ENCODE measurements at regions not wholly inside any gene's neighbourhood (a gene's known extent, or its start where the extent isn't known, plus 50 kb on each side); places are given as distances from the start of the nearest gene placed in this dataset.

GRCh38 chr15:97401970-97402369 is 558.5 kb upstream of the ARRDC4 start:
- DNase-seq: no peak

GRCh38 chr15:97406841-97407240 is 553.7 kb upstream of the ARRDC4 start:
- no peak for DNase-seq

- DNase-seq: no peak
Measured at GRCh38 chr15:97410897-97411575, 549.5 kb upstream of the ARRDC4 start.

- DNase-seq: no peak
Measured at GRCh38 chr15:97420130-97420529, 540.4 kb upstream of the ARRDC4 start.

GRCh38 chr15:97425596-97425995 is 534.9 kb upstream of the ARRDC4 start:
- DNase-seq: no peak

- DNase-seq: no peak
Measured at GRCh38 chr15:97443101-97443500, 517.4 kb upstream of the ARRDC4 start.

- DNase-seq: no peak
Measured at GRCh38 chr15:97446138-97446537, 514.4 kb upstream of the ARRDC4 start.

GRCh38 chr15:97456521-97457202 is 503.8 kb upstream of the ARRDC4 start:
- DNase-seq: no peak

GRCh38 chr15:97457203-97457847 is 503.2 kb upstream of the ARRDC4 start:
- DNase-seq: no peak

- DNase-seq: no peak
Measured at GRCh38 chr15:97459771-97460170, 500.7 kb upstream of the ARRDC4 start.

- DNase-seq: no peak
Measured at GRCh38 chr15:97461226-97461625, 499.3 kb upstream of the ARRDC4 start.

GRCh38 chr15:97463696-97464095 is 496.8 kb upstream of the ARRDC4 start:
- no peak for DNase-seq

GRCh38 chr15:97470417-97470816 is 490.1 kb upstream of the ARRDC4 start:
- no peak for DNase-seq

- DNase-seq: no peak
Measured at GRCh38 chr15:97473627-97474026, 486.9 kb upstream of the ARRDC4 start.

GRCh38 chr15:97479957-97480356 is 480.5 kb upstream of the ARRDC4 start:
- no peak for DNase-seq

- DNase-seq: no peak
Measured at GRCh38 chr15:97482521-97482920, 478.0 kb upstream of the ARRDC4 start.

GRCh38 chr15:97483232-97483631 is 477.3 kb upstream of the ARRDC4 start:
- DNase-seq: no peak

- no peak for DNase-seq
Measured at GRCh38 chr15:97490429-97490828, 470.1 kb upstream of the ARRDC4 start.

- no peak for DNase-seq
Measured at GRCh38 chr15:97501291-97501690, 459.2 kb upstream of the ARRDC4 start.

- DNase-seq: no peak
Measured at GRCh38 chr15:97502038-97502437, 458.5 kb upstream of the ARRDC4 start.

- no peak for DNase-seq
Measured at GRCh38 chr15:97504031-97504792, 456.3 kb upstream of the ARRDC4 start.

GRCh38 chr15:97517737-97518136 is 442.8 kb upstream of the ARRDC4 start:
- no peak for DNase-seq

GRCh38 chr15:97520689-97521088 is 439.8 kb upstream of the ARRDC4 start:
- no peak for DNase-seq

Measured in activated CD4-positive, alpha-beta T cell treated with anti-CD3 and anti-CD28 coated beads for 4 hours (primary cell).